ENCODE measurements at regions not wholly inside any gene's neighbourhood (a gene's known extent, or its start where the extent isn't known, plus 50 kb on each side); places are given as distances from the start of the nearest gene placed in this dataset.

GRCh38 chr2:161005170-161005569, 155.1 kb upstream of the TANK start:
- no peak overlapping the region for H3K4me3 ChIP-seq
- H3K27ac ChIP-seq: no peak overlapping the region
- no peaks in the 10 kb centered on the region for H3K4me1 ChIP-seq
- TF ChIP-seq CTCF (IDR thresholded peaks at IDR 0.05): no peak
- no peaks in the 10 kb centered on the region for H3K27me3 ChIP-seq
- ATAC-seq (no peak), DNase-seq (no peak)
- intact Hi-C loops (cut with DNase I): no loop called here
- no peaks in the 10 kb centered on the region for H3K9me3 ChIP-seq
- no peaks in the 10 kb centered on the region for H3K36me3 ChIP-seq

- DNase-seq (no peak), ATAC-seq (no peak)
- no peaks in the 10 kb centered on the region for H3K4me1 ChIP-seq
- intact Hi-C loops (cut with DNase I): no loop called here
- no peaks in the 10 kb centered on the region for H3K27me3 ChIP-seq
- H3K27ac ChIP-seq: no peak overlapping the region
- H3K9me3 ChIP-seq: no peaks in the 10 kb centered on the region
- H3K4me3 ChIP-seq: no peak overlapping the region
- TF ChIP-seq CTCF (IDR thresholded peaks at IDR 0.05): no peak
- no peaks in the 10 kb centered on the region for H3K36me3 ChIP-seq
These were observed 151.9 kb upstream of the TANK start for GRCh38 chr2:161008311-161008710.

- no peaks in the 10 kb centered on the region for H3K27me3 ChIP-seq
- ATAC-seq (no peak), DNase-seq (no peak)
- H3K4me3 ChIP-seq: no peak overlapping the region
- intact Hi-C loops (cut with DNase I): no loop called here
- peaks cover 0 to 3% of the 10 kb centered on the region in 2 donors for H3K9me3 ChIP-seq
- TF ChIP-seq CTCF (IDR thresholded peaks at IDR 0.05): no peak
- H3K36me3 ChIP-seq: no peaks in the 10 kb centered on the region
- no peaks in the 10 kb centered on the region for H3K4me1 ChIP-seq
- no peak overlapping the region for H3K27ac ChIP-seq
These were observed 149.7 kb upstream of the TANK start for GRCh38 chr2:161010503-161011015.

GRCh38 chr2:161017780-161018470, 142.3 kb upstream of the TANK start:
- no peak overlapping the region for H3K27ac ChIP-seq
- no peaks in the 10 kb centered on the region for H3K27me3 ChIP-seq
- TF ChIP-seq CTCF (IDR thresholded peaks at IDR 0.05): no peak
- no peaks in the 10 kb centered on the region for H3K36me3 ChIP-seq
- no peaks in the 10 kb centered on the region for H3K4me1 ChIP-seq
- H3K4me3 ChIP-seq: no peak overlapping the region
- H3K9me3 ChIP-seq: peaks cover 0 to 3% of the 10 kb centered on the region in 2 donors
- ATAC-seq (no peak), DNase-seq (peak in 1 of 4 donors; percentile 23)
- intact Hi-C loops (cut with DNase I): no loop called here

- no peaks in the 10 kb centered on the region for H3K4me1 ChIP-seq
- no peak overlapping the region for H3K27ac ChIP-seq
- intact Hi-C loops (cut with DNase I): no loop called here
- H3K9me3 ChIP-seq: peaks cover 0 to 3% of the 10 kb centered on the region in 2 donors
- no peak overlapping the region for H3K4me3 ChIP-seq
- H3K27me3 ChIP-seq: no peaks in the 10 kb centered on the region
- no peaks in the 10 kb centered on the region for H3K36me3 ChIP-seq
- ATAC-seq (no peak), DNase-seq (no peak)
- no peak for TF ChIP-seq CTCF (IDR thresholded peaks at IDR 0.05)
These were observed 140.9 kb upstream of the TANK start for GRCh38 chr2:161019311-161019710.
